SU-DHL-6 (cell line): ENCODE measurements at regions not wholly inside any gene's neighbourhood (a gene's known extent, or its start where the extent isn't known, plus 50 kb on each side); places are given as distances from the start of the nearest gene placed in this dataset.

Source experiments
- EZH2phosphoT487 ChIP-seq: fragments of 200-600 bp; sonication (generic), shearing (Covaris generic); conservative IDR thresholded peaks from 2 replicates; pipeline ENCODE4 v1.6.1; 2018; ENCODE audit warnings: mild to moderate bottlenecking, antibody characterized with exemption, low read length, moderate library complexity, mixed read lengths
- TF ChIP-seq, protein P1 (sequence below): fragments of 200-600 bp; sonication (generic); IDR thresholded peaks from one replicate; pipeline ENCODE4 v1.5.1; 2017; ENCODE audit warnings: antibody characterized with exemption, mild to moderate bottlenecking, low read length, moderate library complexity; ENCODE audit not compliant: insufficient read depth, poor library complexity, severe bottlenecking

GRCh38 chr5:110179321-110179720 is 489.6 kb downstream of the MAN2A1 start:
- TF ChIP-seq, protein P1, sequence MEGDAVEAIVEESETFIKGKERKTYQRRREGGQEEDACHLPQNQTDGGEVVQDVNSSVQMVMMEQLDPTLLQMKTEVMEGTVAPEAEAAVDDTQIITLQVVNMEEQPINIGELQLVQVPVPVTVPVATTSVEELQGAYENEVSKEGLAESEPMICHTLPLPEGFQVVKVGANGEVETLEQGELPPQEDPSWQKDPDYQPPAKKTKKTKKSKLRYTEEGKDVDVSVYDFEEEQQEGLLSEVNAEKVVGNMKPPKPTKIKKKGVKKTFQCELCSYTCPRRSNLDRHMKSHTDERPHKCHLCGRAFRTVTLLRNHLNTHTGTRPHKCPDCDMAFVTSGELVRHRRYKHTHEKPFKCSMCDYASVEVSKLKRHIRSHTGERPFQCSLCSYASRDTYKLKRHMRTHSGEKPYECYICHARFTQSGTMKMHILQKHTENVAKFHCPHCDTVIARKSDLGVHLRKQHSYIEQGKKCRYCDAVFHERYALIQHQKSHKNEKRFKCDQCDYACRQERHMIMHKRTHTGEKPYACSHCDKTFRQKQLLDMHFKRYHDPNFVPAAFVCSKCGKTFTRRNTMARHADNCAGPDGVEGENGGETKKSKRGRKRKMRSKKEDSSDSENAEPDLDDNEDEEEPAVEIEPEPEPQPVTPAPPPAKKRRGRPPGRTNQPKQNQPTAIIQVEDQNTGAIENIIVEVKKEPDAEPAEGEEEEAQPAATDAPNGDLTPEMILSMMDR = no peak
- no peak for TF ChIP-seq EZH2phosphoT487
